ENCODE measurements at regions not wholly inside any gene's neighbourhood (a gene's known extent, or its start where the extent isn't known, plus 50 kb on each side); places are given as distances from the start of the nearest gene placed in this dataset.

DNA sequence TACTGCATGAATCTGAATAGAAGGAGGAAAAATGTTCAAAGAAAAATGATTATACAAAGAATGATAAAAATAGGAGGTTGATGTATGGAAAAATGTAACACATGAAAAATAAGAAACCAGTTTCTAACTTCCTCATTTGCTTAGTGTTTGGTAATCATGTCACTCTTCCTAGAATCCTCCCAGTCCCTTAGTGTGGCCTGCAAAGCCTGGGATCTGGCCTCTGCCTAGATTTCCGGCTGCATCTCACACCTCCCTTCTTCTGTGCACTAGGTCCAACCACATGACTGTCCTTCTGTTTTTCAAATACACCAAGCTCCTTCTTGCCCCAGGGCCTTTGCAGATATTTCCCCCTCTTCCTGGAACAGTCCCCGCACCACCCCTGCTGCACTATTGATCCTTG lies 76.8 kb upstream of the RBMS1 start:
- TF ChIP-seq GATA3 (IDR thresholded peaks at IDR 0.05; ENCODE audit: low read depth, low read length) (no peak), GATA2 (IDR thresholded peaks at IDR 0.05; ENCODE audit: low read depth, low read length) (no peak)
